Activated B cell treated with CpG ODN at 0.5 μM for 24 hours (primary cell): ENCODE measurements at regions not wholly inside any gene's neighbourhood (a gene's known extent, or its start where the extent isn't known, plus 50 kb on each side); places are given as distances from the start of the nearest gene placed in this dataset.

Source experiments
- ATAC-seq: fragments of 200-7000 bp; cut with Tn5 transposase; one replicate; pipeline ENCODE4 v1.10.0; 2021; ENCODE audit warnings: low read depth, mild to moderate bottlenecking, moderate library complexity
- CTCF ChIA-PET: fragments of 350-600 bp; sonication (Branson Sonifier 250); formaldehyde crosslinking; loops from one replicate; lab custom pipeline; 2021; ENCODE audit warnings: antibody characterized with exemption; lab: Charles Lee
- POLR2A ChIA-PET: fragments of 350-600 bp; sonication (Branson Sonifier 250); formaldehyde crosslinking; loops from one replicate; lab custom pipeline; 2021; ENCODE audit warnings: antibody characterized with exemption; lab: Charles Lee
- DNase-seq: peaks from one replicate; pipeline ENCODE4 v3.0.0; 2022
- H3K27ac Mint-ChIP-seq: one replicate; pipeline ENCODE4 v1.8.0; 2020; ENCODE audit warnings: mixed read lengths
- H3K27me3 Mint-ChIP-seq: one replicate; pipeline ENCODE4 v1.8.0; 2021; ENCODE audit warnings: mixed read lengths
- H3K36me3 Mint-ChIP-seq: one replicate; pipeline ENCODE4 v1.8.0; 2021; ENCODE audit warnings: low read depth, mixed read lengths
- H3K4me1 Mint-ChIP-seq: one replicate; pipeline ENCODE4 v1.8.0; 2021; ENCODE audit warnings: mixed read lengths
- H3K4me3 Mint-ChIP-seq: one replicate; pipeline ENCODE4 v1.8.0; 2020; ENCODE audit warnings: mild to moderate bottlenecking, mixed read lengths
- H3K9me3 Mint-ChIP-seq: one replicate; pipeline ENCODE4 v1.8.0; 2020; ENCODE audit warnings: mixed read lengths
- intact Hi-C: fragments of 100-400 bp; cut with micrococcal nuclease; formaldehyde crosslinking; loops from one replicate; pipeline ENCODE4 v1.15.1; 2024
- TF ChIP-seq, protein P1 (sequence below): fragments of 200-600 bp; IDR thresholded peaks from one replicate; pipeline ENCODE4 v1.8.0; 2022; ENCODE audit warnings: antibody characterized with exemption, mild to moderate bottlenecking

DNA sequence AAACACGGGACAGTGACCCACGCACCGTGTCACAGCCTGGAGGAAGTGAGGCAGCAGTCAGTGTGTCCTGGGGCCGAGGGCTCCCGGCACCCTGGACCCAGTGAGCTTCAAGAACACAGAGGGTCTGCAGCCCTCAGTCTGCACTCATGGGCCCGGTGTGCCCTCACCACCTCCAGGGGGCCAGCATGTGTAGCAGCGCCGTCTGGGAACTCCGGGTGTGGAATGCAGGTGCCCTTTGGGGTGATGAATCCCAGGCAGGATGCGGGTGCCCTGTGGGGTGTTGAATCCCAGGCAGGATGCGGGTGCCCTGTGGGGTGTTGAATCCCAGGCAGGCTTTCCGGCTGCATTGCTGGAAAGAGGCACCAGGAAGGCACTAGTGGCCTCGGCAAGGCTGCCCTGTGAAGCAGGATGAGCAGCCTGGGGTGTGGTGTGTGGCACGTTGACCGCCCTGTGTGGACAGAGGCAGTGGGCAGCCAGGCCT, 1399.9 kb downstream of the BRD1 start:
- Mint-ChIP-seq H3K4me3 (no peak overlapping the region), H3K27me3 (peaks cover 21% of the 10 kb centered on the region), H3K36me3 (no peaks in the 10 kb centered on the region), H3K27ac (no peak overlapping the region), H3K4me1 (no peaks in the 10 kb centered on the region), H3K9me3 (no peaks in the 10 kb centered on the region)
- ChIA-PET POLR2A (no interaction called here), CTCF (no interaction called here)
- TF ChIP-seq, protein P1, sequence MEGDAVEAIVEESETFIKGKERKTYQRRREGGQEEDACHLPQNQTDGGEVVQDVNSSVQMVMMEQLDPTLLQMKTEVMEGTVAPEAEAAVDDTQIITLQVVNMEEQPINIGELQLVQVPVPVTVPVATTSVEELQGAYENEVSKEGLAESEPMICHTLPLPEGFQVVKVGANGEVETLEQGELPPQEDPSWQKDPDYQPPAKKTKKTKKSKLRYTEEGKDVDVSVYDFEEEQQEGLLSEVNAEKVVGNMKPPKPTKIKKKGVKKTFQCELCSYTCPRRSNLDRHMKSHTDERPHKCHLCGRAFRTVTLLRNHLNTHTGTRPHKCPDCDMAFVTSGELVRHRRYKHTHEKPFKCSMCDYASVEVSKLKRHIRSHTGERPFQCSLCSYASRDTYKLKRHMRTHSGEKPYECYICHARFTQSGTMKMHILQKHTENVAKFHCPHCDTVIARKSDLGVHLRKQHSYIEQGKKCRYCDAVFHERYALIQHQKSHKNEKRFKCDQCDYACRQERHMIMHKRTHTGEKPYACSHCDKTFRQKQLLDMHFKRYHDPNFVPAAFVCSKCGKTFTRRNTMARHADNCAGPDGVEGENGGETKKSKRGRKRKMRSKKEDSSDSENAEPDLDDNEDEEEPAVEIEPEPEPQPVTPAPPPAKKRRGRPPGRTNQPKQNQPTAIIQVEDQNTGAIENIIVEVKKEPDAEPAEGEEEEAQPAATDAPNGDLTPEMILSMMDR = no peak
- DNase-seq (no peak), ATAC-seq (no peak)
- intact Hi-C loops = no loop called here

DNA sequence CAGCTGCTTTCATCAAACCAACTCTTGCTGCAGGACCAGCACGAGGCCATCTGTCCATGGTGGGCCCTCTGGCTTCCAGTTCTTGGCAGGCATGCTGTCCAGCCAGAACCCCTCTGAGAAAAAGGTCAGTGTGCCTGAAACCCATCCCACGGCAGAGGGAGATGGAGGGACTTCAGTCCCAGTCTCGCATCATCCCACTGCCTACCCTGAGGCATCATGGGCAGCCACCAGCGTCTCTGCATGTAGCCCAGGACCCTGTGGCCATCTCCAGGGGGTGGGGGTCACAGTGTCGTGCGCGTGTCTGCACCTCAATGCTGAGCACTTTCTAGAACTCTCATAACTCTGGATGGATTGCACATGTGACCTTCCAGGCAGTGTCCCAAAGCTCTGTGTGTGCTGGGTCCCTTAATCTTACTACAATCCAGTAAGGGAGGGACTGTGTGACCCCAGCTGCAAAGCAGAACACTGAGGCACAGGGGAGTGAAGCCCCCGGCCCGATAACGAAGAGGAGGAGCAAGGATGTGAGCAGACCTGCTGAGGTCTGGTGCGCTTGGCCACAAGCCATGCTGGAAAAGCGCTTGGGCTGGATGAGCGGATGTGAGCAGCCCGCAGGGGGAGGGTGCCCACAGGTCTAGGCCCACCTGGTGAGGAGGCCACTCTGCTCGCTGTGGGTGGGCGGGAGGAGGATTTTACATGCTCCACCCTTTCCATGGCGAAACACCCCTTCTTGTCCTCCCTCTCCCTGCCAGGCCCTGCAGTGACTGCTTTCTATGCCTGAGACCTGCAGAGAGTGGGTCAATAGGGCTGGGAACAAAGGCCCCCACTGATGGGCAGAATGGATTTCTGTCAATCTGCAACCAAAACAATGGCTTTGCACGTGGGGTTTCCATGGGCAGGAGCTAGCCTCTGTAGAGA, 1401.0 kb downstream of the BRD1 start:
- Mint-ChIP-seq H3K4me1 (no peaks in the 10 kb centered on the region), H3K4me3 (no peak overlapping the region), H3K36me3 (no peaks in the 10 kb centered on the region), H3K27me3 (peaks cover 19% of the 10 kb centered on the region), H3K9me3 (no peaks in the 10 kb centered on the region), H3K27ac (no peak overlapping the region)
- CTCF ChIA-PET = no interaction called here
- POLR2A ChIA-PET = no interaction called here
- ATAC-seq (no peak), DNase-seq (no peak)
- intact Hi-C loops = no loop called here
- TF ChIP-seq, protein P1 = no peak

DNA sequence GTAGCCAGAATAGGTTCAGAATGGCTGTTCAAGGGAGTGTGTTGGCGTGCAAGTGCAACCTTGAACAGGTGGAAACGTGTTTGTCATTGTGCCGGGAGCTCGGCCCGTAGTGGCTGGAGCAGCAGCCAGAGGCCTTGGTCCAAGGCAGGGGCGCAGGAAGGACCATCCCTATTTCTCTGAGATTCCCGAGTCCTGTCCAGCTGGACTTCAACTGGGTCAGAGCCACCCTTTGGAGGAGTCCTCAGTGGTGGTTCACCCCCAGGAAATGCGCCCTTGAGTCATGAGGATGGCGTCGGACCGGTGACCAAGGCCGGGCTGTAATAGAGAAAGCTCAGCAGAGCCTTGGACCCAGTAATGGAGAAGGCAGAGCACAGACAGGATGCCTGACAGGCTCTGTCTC, 1402.0 kb downstream of the BRD1 start:
- H3K27me3 Mint-ChIP-seq = peaks cover 14% of the 10 kb centered on the region
- H3K36me3 Mint-ChIP-seq = no peaks in the 10 kb centered on the region
- H3K27ac Mint-ChIP-seq = no peak overlapping the region
- ChIA-PET CTCF (no interaction called here), POLR2A (no interaction called here)
- H3K4me1 Mint-ChIP-seq = no peaks in the 10 kb centered on the region
- intact Hi-C loops = no loop called here
- H3K9me3 Mint-ChIP-seq = no peaks in the 10 kb centered on the region
- ATAC-seq (no peak), DNase-seq (no peak)
- TF ChIP-seq, protein P1 = no peak
- no peak overlapping the region for H3K4me3 Mint-ChIP-seq

DNA sequence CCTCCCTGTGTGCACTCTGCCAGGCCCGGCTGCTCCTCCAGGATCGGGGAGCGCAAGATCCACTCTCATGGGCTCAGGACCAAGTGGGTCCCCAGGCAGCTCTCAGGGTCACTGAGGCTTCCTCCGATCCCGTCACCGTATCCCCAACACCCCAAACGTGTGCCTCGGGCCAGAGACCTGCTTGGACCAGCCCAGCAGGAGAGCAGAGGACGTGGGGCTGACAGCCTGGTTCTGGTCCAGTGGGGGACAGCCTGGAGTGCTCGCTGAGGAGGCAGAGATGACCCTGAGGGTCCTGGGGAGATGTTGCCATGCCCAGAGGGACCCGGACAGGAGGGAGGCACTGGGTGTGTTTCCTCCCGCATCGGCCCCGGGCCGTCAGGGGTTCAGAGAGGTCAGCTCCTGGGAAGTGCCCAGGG, 1402.6 kb downstream of the BRD1 start:
- CTCF ChIA-PET = no interaction called here
- H3K4me1 Mint-ChIP-seq = no peaks in the 10 kb centered on the region
- peaks cover 16% of the 10 kb centered on the region for H3K27me3 Mint-ChIP-seq
- no peak overlapping the region for H3K27ac Mint-ChIP-seq
- H3K9me3 Mint-ChIP-seq = no peaks in the 10 kb centered on the region
- TF ChIP-seq, protein P1 = no peak
- H3K36me3 Mint-ChIP-seq = no peaks in the 10 kb centered on the region
- no peak overlapping the region for H3K4me3 Mint-ChIP-seq
- intact Hi-C loops = no loop called here
- ATAC-seq (no peak), DNase-seq (no peak)
- POLR2A ChIA-PET = no interaction called here

DNA sequence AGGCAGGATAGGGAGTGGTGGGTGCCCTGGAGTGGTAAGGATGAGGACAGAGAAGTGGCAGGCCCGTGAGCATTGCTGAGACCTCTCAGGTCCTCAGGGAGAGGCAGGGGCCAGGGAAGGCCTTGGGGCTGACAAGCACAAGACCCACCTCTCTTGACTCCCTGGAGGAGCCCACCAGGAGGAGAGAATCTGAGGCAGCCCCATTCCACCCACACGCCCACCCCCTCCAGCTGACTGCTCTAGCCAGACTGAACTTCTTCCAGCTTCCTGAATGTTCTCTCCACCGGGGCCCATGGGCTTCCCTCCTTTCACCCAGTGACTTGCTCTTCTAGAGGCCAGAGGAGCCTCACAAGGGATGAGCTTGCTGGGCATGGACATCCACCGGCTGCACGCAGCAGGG, 1403.0 kb downstream of the BRD1 start:
- ChIA-PET CTCF (no interaction called here), POLR2A (no interaction called here)
- no peak overlapping the region for H3K27ac Mint-ChIP-seq
- ATAC-seq (no peak), DNase-seq (no peak)
- H3K36me3 Mint-ChIP-seq = no peaks in the 10 kb centered on the region
- H3K27me3 Mint-ChIP-seq = peaks cover 14% of the 10 kb centered on the region
- no peaks in the 10 kb centered on the region for H3K9me3 Mint-ChIP-seq
- TF ChIP-seq, protein P1 = no peak
- no peaks in the 10 kb centered on the region for H3K4me1 Mint-ChIP-seq
- no peak overlapping the region for H3K4me3 Mint-ChIP-seq
- intact Hi-C loops = no loop called here
